GM12878 (cell line): ENCODE measurements at regions not wholly inside any gene's neighbourhood (a gene's known extent, or its start where the extent isn't known, plus 50 kb on each side); places are given as distances from the start of the nearest gene placed in this dataset.

Experiments used
- CEBPB ChIP-seq, 2 experiments: fragments of 150-350 bp in 1 of 2; IDR thresholded peaks; 2 replicates each; pipeline ENCODE4 v1.6.1; 2012 to 2014; ENCODE audit warnings: low read depth in 2 of 2, low read length in 2 of 2, borderline replicate concordance in 1 of 2, inconsistent platforms in 1 of 2
- CREB1 ChIP-seq: IDR thresholded peaks from 2 replicates; pipeline ENCODE4 v1.6.1; 2012; ENCODE audit warnings: low read depth, mild to moderate bottlenecking, inconsistent platforms
- EP300 ChIP-seq, 2 experiments: fragments of 150-350 bp in 1 of 2; IDR thresholded peaks; 2 replicates each; pipeline ENCODE4 v1.6.1; 2011 to 2012; ENCODE audit warnings: low read depth in 2 of 2, low read length in 2 of 2, borderline replicate concordance in 1 of 2, improper control_type of control experiment in 1 of 2, inconsistent platforms in 1 of 2; ENCODE audit not compliant: control insufficient read depth in 1 of 2
- FOXM1 ChIP-seq: IDR thresholded peaks from 2 replicates; pipeline ENCODE4 v1.6.1; 2012; ENCODE audit warnings: low read depth, mild to moderate bottlenecking, inconsistent platforms, low read length, moderate library complexity
- MXI1 ChIP-seq: fragments of 150-350 bp; IDR thresholded peaks from 2 replicates; pipeline ENCODE4 v1.6.1; 2011; ENCODE audit warnings: low read depth, mild to moderate bottlenecking, inconsistent platforms, low read length, improper control_type of control experiment
- NFYB ChIP-seq: IDR thresholded peaks from 2 replicates; pipeline ENCODE4 v1.6.1; 2011; ENCODE audit warnings: low read depth, mild to moderate bottlenecking, low read length, improper control_type of control experiment, moderate library complexity; ENCODE audit not compliant: insufficient read depth
- PAX5 ChIP-seq: IDR thresholded peaks from 2 replicates; pipeline ENCODE4 v1.6.1; 2011; ENCODE audit warnings: low read depth, low read length, borderline replicate concordance
- POLR2AphosphoS5 ChIP-seq: IDR thresholded peaks from 2 replicates; pipeline ENCODE4 v1.6.1; 2011; ENCODE audit warnings: mild to moderate bottlenecking, low read length, inconsistent platforms
- RAD21 ChIP-seq: IDR thresholded peaks from 2 replicates; pipeline ENCODE4 v1.6.1; 2011; ENCODE audit warnings: mild to moderate bottlenecking, low read depth, low read length, moderate library complexity; ENCODE audit not compliant: insufficient read depth
- TBL1XR1 ChIP-seq: IDR thresholded peaks from 2 replicates; pipeline ENCODE4 v1.6.1; 2012; ENCODE audit warnings: low read depth, low read length, improper control_type of control experiment
- YBX1 ChIP-seq: fragments of 450-650 bp; IDR thresholded peaks from 2 replicates; pipeline ENCODE4 v1.6.1; 2016; ENCODE audit warnings: antibody characterized with exemption
- TF ChIP-seq, protein P1 (sequence below): IDR thresholded peaks from 2 replicates; pipeline ENCODE4 v1.6.1; 2012; ENCODE audit warnings: mild to moderate bottlenecking, low read depth, low read length
- TF ChIP-seq, protein P2 (sequence below): IDR thresholded peaks from 2 replicates; pipeline ENCODE4 v1.6.1; 2011; ENCODE audit warnings: low read depth, mild to moderate bottlenecking, low read length, moderate library complexity, borderline replicate concordance; ENCODE audit errors: extremely low read depth
- TF ChIP-seq, protein P3 (sequence below), 3 experiments: IDR thresholded peaks in 2 of 3; conservative IDR thresholded peaks in 1 of 3; 2 replicates each; pipeline ENCODE4 v1.5.1; 2011; ENCODE audit warnings: low read depth in 3 of 3, low read length in 3 of 3, mild to moderate bottlenecking in 3 of 3, control low read depth in 2 of 3, moderate library complexity in 2 of 3, inconsistent platforms in 1 of 3, mixed read lengths in 1 of 3; ENCODE audit not compliant: control insufficient read depth in 2 of 3, insufficient read depth in 1 of 3; ENCODE audit errors: extremely low read depth in 1 of 3

- no peak for TF ChIP-seq EP300 (IDR thresholded peaks at IDR 0.05; ENCODE audit: borderline replicate concordance in 1 of 2, control insufficient read depth in 1 of 2, low read depth in 2 of 2, low read length in 2 of 2)
- TF ChIP-seq MXI1, result no peak
- TF ChIP-seq, protein P1, sequence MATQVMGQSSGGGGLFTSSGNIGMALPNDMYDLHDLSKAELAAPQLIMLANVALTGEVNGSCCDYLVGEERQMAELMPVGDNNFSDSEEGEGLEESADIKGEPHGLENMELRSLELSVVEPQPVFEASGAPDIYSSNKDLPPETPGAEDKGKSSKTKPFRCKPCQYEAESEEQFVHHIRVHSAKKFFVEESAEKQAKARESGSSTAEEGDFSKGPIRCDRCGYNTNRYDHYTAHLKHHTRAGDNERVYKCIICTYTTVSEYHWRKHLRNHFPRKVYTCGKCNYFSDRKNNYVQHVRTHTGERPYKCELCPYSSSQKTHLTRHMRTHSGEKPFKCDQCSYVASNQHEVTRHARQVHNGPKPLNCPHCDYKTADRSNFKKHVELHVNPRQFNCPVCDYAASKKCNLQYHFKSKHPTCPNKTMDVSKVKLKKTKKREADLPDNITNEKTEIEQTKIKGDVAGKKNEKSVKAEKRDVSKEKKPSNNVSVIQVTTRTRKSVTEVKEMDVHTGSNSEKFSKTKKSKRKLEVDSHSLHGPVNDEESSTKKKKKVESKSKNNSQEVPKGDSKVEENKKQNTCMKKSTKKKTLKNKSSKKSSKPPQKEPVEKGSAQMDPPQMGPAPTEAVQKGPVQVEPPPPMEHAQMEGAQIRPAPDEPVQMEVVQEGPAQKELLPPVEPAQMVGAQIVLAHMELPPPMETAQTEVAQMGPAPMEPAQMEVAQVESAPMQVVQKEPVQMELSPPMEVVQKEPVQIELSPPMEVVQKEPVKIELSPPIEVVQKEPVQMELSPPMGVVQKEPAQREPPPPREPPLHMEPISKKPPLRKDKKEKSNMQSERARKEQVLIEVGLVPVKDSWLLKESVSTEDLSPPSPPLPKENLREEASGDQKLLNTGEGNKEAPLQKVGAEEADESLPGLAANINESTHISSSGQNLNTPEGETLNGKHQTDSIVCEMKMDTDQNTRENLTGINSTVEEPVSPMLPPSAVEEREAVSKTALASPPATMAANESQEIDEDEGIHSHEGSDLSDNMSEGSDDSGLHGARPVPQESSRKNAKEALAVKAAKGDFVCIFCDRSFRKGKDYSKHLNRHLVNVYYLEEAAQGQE, result no peak
- no peak for TF ChIP-seq PAX5
- TF ChIP-seq POLR2AphosphoS5, result no peak
- TF ChIP-seq, protein P2, sequence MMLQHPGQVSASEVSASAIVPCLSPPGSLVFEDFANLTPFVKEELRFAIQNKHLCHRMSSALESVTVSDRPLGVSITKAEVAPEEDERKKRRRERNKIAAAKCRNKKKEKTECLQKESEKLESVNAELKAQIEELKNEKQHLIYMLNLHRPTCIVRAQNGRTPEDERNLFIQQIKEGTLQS, result no peak
- TF ChIP-seq RAD21, result no peak
- TF ChIP-seq TBL1XR1, result no peak
- TF ChIP-seq, protein P3, sequence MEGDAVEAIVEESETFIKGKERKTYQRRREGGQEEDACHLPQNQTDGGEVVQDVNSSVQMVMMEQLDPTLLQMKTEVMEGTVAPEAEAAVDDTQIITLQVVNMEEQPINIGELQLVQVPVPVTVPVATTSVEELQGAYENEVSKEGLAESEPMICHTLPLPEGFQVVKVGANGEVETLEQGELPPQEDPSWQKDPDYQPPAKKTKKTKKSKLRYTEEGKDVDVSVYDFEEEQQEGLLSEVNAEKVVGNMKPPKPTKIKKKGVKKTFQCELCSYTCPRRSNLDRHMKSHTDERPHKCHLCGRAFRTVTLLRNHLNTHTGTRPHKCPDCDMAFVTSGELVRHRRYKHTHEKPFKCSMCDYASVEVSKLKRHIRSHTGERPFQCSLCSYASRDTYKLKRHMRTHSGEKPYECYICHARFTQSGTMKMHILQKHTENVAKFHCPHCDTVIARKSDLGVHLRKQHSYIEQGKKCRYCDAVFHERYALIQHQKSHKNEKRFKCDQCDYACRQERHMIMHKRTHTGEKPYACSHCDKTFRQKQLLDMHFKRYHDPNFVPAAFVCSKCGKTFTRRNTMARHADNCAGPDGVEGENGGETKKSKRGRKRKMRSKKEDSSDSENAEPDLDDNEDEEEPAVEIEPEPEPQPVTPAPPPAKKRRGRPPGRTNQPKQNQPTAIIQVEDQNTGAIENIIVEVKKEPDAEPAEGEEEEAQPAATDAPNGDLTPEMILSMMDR (IDR thresholded peaks at IDR 0.05 in 2 of 3, conservative IDR thresholded peaks at IDR 0.05 in 1 of 3; ENCODE audit: control insufficient read depth in 2 of 3, extremely low read depth in 1 of 3, insufficient read depth in 1 of 3, low read depth in 3 of 3, low read length in 3 of 3), result no peak
- no peak for TF ChIP-seq CREB1
- TF ChIP-seq NFYB, result no peak
- no peak for TF ChIP-seq CEBPB (IDR thresholded peaks at IDR 0.05; ENCODE audit: borderline replicate concordance in 1 of 2, low read depth in 2 of 2, low read length in 2 of 2)
- no peak for TF ChIP-seq FOXM1
- TF ChIP-seq YBX1, result no peak
Measured at GRCh38 chr1:182185136-182185535, 123.6 kb upstream of the ZNF648 start.
